H9 (cell line): ENCODE measurements at regions not wholly inside any gene's neighbourhood (a gene's known extent, or its start where the extent isn't known, plus 50 kb on each side); places are given as distances from the start of the nearest gene placed in this dataset.

Experiments
- DNase-seq: peaks from one replicate; pipeline ENCODE4 v3.0.0-alpha.2; 2017
- H2AFZ ChIP-seq: one replicate; pipeline ENCODE4 v1.6.1; 2013; ENCODE audit warnings: mild to moderate bottlenecking, low read length, control low read depth, moderate library complexity
- H2AK5ac ChIP-seq: 2 replicates; pipeline ENCODE4 v1.6.1; 2013; ENCODE audit warnings: low read length, control low read depth, mixed read lengths; ENCODE audit not compliant: insufficient read length
- H2BK120ac ChIP-seq: one replicate; pipeline ENCODE4 v1.6.1; 2013; ENCODE audit warnings: low read depth, mild to moderate bottlenecking, low read length, control low read depth, inconsistent platforms; ENCODE audit not compliant: poor library complexity, severe bottlenecking
- H2BK12ac ChIP-seq: 2 replicates; pipeline ENCODE4 v1.6.1; 2013; ENCODE audit warnings: low read length, control low read depth, mixed read lengths, low read depth; ENCODE audit not compliant: insufficient read length
- H2BK15ac ChIP-seq: 2 replicates; pipeline ENCODE4 v1.6.1; 2013; ENCODE audit warnings: low read depth, low read length, control low read depth
- H2BK20ac ChIP-seq: one replicate; pipeline ENCODE4 v1.6.1; 2013; ENCODE audit warnings: low read depth, mild to moderate bottlenecking, low read length, control low read depth, inconsistent platforms; ENCODE audit not compliant: poor library complexity, severe bottlenecking
- H2BK5ac ChIP-seq: 2 replicates; pipeline ENCODE4 v1.6.1; 2013; ENCODE audit warnings: low read length, control low read depth, mixed read lengths; ENCODE audit not compliant: insufficient read length
- H3K14ac ChIP-seq: 2 replicates; pipeline ENCODE4 v1.6.1; 2013; ENCODE audit warnings: low read length, control low read depth; ENCODE audit not compliant: insufficient read depth
- H3K18ac ChIP-seq: 2 replicates; pipeline ENCODE4 v1.6.1; 2013; ENCODE audit warnings: low read depth, mild to moderate bottlenecking, mixed read lengths, low read length, control low read depth; ENCODE audit not compliant: insufficient read length
- H3K23ac ChIP-seq: 2 replicates; pipeline ENCODE4 v1.6.1; 2013; ENCODE audit warnings: low read length, control low read depth, mixed read lengths, low read depth; ENCODE audit not compliant: insufficient read length
- H3K23me2 ChIP-seq: 2 replicates; pipeline ENCODE4 v1.6.1; 2013; ENCODE audit warnings: low read depth, mild to moderate bottlenecking, mixed read lengths, low read length, control low read depth; ENCODE audit not compliant: insufficient read length, poor library complexity, severe bottlenecking
- H3K27ac ChIP-seq: 2 replicates; pipeline ENCODE4 v1.5.1; 2013; ENCODE audit warnings: low read length, control low read depth, mixed read lengths, low read depth; ENCODE audit not compliant: insufficient read length
- H3K27me3 ChIP-seq: 2 replicates; pipeline ENCODE4 v1.6.1; 2013; ENCODE audit warnings: low read length, control low read depth, inconsistent platforms; ENCODE audit not compliant: insufficient read depth
- H3K4ac ChIP-seq: 2 replicates; pipeline ENCODE4 v1.6.1; 2013; ENCODE audit warnings: low read depth, mild to moderate bottlenecking, control low read depth, inconsistent platforms, low read length, moderate library complexity
- H3K4me1 ChIP-seq: 2 replicates; pipeline ENCODE4 v1.6.1; 2013; ENCODE audit warnings: low read length, control low read depth, inconsistent platforms; ENCODE audit not compliant: insufficient read depth
- H3K4me2 ChIP-seq: 2 replicates; pipeline ENCODE4 v1.6.1; 2013; ENCODE audit warnings: low read length, control low read depth, mixed read lengths; ENCODE audit not compliant: insufficient read length, insufficient read depth
- H3K56ac ChIP-seq: 2 replicates; pipeline ENCODE4 v1.6.1; 2013; ENCODE audit warnings: low read depth, mild to moderate bottlenecking, mixed read lengths, low read length, control low read depth; ENCODE audit not compliant: insufficient read length
- H3K79me1 ChIP-seq: 2 replicates; pipeline ENCODE4 v1.6.1; 2013; ENCODE audit warnings: low read depth, mild to moderate bottlenecking, moderate library complexity, low read length, control low read depth, inconsistent platforms; ENCODE audit not compliant: insufficient read depth, poor library complexity, severe bottlenecking
- H3K79me2 ChIP-seq: 2 replicates; pipeline ENCODE4 v1.6.1; 2013; ENCODE audit warnings: low read length, control low read depth, inconsistent platforms; ENCODE audit not compliant: insufficient read depth
- H3K9ac ChIP-seq: 2 replicates; pipeline ENCODE4 v1.6.1; 2013; ENCODE audit warnings: low read length, control low read depth, mixed read lengths; ENCODE audit not compliant: insufficient read length; ENCODE audit errors: extremely low read depth
- H3K9me3 ChIP-seq: one replicate; pipeline ENCODE4 v1.6.1; 2013; ENCODE audit warnings: low read depth, low read length, inconsistent platforms; ENCODE audit not compliant: control insufficient read depth
- H3T11ph ChIP-seq: one replicate; pipeline ENCODE4 v1.6.1; 2013; ENCODE audit warnings: mild to moderate bottlenecking, low read length, control low read depth, inconsistent platforms
- H4K20me1 ChIP-seq: one replicate; pipeline ENCODE4 v1.6.1; 2013; ENCODE audit not compliant: control insufficient read depth, insufficient read length, insufficient read depth
- H4K5ac ChIP-seq: 2 replicates; pipeline ENCODE4 v1.6.1; 2013; ENCODE audit warnings: low read depth, mild to moderate bottlenecking, mixed read lengths, low read length, control low read depth; ENCODE audit not compliant: insufficient read length
- H4K8ac ChIP-seq: replicated peaks from 2 replicates; pipeline ENCODE4 v1.6.1; 2013; ENCODE audit warnings: low read length, control low read depth, mixed read lengths, low read depth; ENCODE audit not compliant: insufficient read length
- H4K91ac ChIP-seq: 2 replicates; pipeline ENCODE4 v1.6.1; 2013; ENCODE audit warnings: low read depth, mild to moderate bottlenecking, moderate library complexity, mixed read lengths, low read length, control low read depth; ENCODE audit not compliant: insufficient read length
- H3K27ac Mint-ChIP-seq, 3 experiments: 2 replicates in 2 of 3; 3 replicates in 1 of 3; pipeline ENCODE4 v1.8.0; 2020 to 2021; ENCODE audit warnings: mixed read lengths in 3 of 3, mild to moderate bottlenecking in 1 of 3, moderate library complexity in 1 of 3
- H3K27me3 Mint-ChIP-seq: 2 replicates; pipeline ENCODE4 v1.8.0; 2021; ENCODE audit warnings: low read depth, mild to moderate bottlenecking, moderate library complexity, mixed read lengths
- H3K36me3 Mint-ChIP-seq, 3 experiments: 2 replicates in 2 of 3; 3 replicates in 1 of 3; pipeline ENCODE4 v1.8.0; 2020 to 2021; ENCODE audit warnings: low read depth in 3 of 3, mixed read lengths in 3 of 3; ENCODE audit not compliant: insufficient read depth in 1 of 3
- H3K4me1 Mint-ChIP-seq, 2 experiments: 2 replicates each; pipeline ENCODE4 v1.8.0; 2020; ENCODE audit warnings: mixed read lengths in 2 of 2
- H3K4me3 Mint-ChIP-seq, 2 experiments: 2 replicates in 1 of 2; 3 replicates in 1 of 2; pipeline ENCODE4 v1.8.0; 2020 to 2021; ENCODE audit warnings: mild to moderate bottlenecking in 2 of 2, mixed read lengths in 2 of 2, moderate library complexity in 1 of 2
- H3K9me3 Mint-ChIP-seq, 2 experiments: 2 replicates in 1 of 2; 3 replicates in 1 of 2; pipeline ENCODE4 v1.8.0; 2020; ENCODE audit warnings: mild to moderate bottlenecking in 2 of 2, mixed read lengths in 2 of 2, moderate library complexity in 1 of 2
- WGBS: extraction: QIAGEN DNeasy Blood & Tissue Kit; methylation state at CpG from one replicate; pipeline ENCODE4 v1.1.7; 2013; ENCODE audit warnings: missing lambda C conversion rate, low lambda C conversion rate, mixed read lengths; ENCODE audit not compliant: insufficient read length; ENCODE audit errors: extremely low coverage; 5-methylcytosine and 5-hydroxymethylcytosine counted together
- TF ChIP-seq, protein P1 (sequence below): fragments of 200-600 bp; sonication (generic); conservative IDR thresholded peaks from 3 replicates; pipeline ENCODE4 v1.8.0; 2021; ENCODE audit warnings: antibody characterized with exemption, mild to moderate bottlenecking

DNA sequence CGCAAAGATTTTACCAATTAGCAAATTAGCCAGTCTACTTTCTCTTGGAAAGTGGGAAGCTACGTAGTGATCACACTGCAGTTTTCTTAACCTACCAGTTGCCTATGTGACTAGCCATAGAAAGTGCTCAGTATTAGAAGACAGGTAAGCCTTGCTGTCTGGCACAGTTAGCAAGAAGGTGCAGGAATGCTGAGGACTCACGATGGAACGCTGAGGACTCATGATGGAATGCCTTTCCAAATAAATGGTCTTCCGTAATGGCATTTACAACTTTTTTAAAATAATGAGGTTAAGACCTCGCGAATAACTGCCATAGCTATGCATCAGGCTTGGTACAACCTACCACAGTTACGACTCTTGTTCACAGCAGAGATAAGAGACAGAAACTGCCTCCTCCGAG, 1645.6 kb upstream of the MIR17HG start:
- Histone ChIP-seq H2BK5ac (no peak overlapping the region), H4K20me1 (no peaks in the 10 kb centered on the region), H2BK12ac (no peak overlapping the region), H3K23me2 (no peaks in the 10 kb centered on the region), H3K14ac (no peak overlapping the region), H2AK5ac (no peak overlapping the region), H2BK120ac (no peak overlapping the region), H4K5ac (no peak overlapping the region), H4K91ac (no peak overlapping the region), H3K56ac (no peak overlapping the region), H4K8ac (no peak overlapping the region), H3K79me2 (no peaks in the 10 kb centered on the region), H2BK15ac (no peak overlapping the region), H3K9ac (no peak overlapping the region), H3K4ac (no peak overlapping the region), H3K27me3 (no peaks in the 10 kb centered on the region), H3K18ac (no peak overlapping the region), H3K4me2 (no peak overlapping the region), H2AFZ (no peak overlapping the region), H3K27ac (no peak overlapping the region), H3T11ph (no peak overlapping the region), H3K9me3 (no peaks in the 10 kb centered on the region), H3K4me1 (no peaks in the 10 kb centered on the region), H3K23ac (no peak overlapping the region), H3K79me1 (no peaks in the 10 kb centered on the region), H2BK20ac (no peak overlapping the region)
- Mint-ChIP-seq H3K9me3 (peaks cover 0 to 5% of the 10 kb centered on the region in 2 experiments; a peak in 2 of 5 replicates), H3K27me3 (no peaks in the 10 kb centered on the region), H3K36me3 (peaks cover 0 to 4% (median 3%) of the 10 kb centered on the region in 3 experiments; a peak in 2 of 7 replicates), H3K4me1 (no peaks in the 10 kb centered on the region), H3K4me3 (no peak overlapping the region), H3K27ac (no peak overlapping the region)
- no peak for DNase-seq
- TF ChIP-seq, protein P1, sequence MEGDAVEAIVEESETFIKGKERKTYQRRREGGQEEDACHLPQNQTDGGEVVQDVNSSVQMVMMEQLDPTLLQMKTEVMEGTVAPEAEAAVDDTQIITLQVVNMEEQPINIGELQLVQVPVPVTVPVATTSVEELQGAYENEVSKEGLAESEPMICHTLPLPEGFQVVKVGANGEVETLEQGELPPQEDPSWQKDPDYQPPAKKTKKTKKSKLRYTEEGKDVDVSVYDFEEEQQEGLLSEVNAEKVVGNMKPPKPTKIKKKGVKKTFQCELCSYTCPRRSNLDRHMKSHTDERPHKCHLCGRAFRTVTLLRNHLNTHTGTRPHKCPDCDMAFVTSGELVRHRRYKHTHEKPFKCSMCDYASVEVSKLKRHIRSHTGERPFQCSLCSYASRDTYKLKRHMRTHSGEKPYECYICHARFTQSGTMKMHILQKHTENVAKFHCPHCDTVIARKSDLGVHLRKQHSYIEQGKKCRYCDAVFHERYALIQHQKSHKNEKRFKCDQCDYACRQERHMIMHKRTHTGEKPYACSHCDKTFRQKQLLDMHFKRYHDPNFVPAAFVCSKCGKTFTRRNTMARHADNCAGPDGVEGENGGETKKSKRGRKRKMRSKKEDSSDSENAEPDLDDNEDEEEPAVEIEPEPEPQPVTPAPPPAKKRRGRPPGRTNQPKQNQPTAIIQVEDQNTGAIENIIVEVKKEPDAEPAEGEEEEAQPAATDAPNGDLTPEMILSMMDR = no peak
- WGBS = no CpG with 5 or more reads among the region's 9 CpGs
